Loucy (cell line): ENCODE measurements at regions not wholly inside any gene's neighbourhood (a gene's known extent, or its start where the extent isn't known, plus 50 kb on each side); places are given as distances from the start of the nearest gene placed in this dataset.

Source experiments
- H2AFZ ChIP-seq: fragments of 200-600 bp; sonication (generic); 2 replicates; pipeline ENCODE4 v1.6.0; 2016; ENCODE audit warnings: antibody characterized with exemption, mild to moderate bottlenecking, low read length, moderate library complexity
- H3F3A ChIP-seq: fragments of 200-600 bp; 2 replicates; pipeline ENCODE4 v1.6.0; 2016; ENCODE audit warnings: antibody characterized with exemption, low read depth, mild to moderate bottlenecking
- H3K27me3 ChIP-seq: fragments of 200-600 bp; sonication (generic); 2 replicates; pipeline ENCODE4 v1.6.1; 2014; ENCODE audit warnings: low read length, mild to moderate bottlenecking; ENCODE audit not compliant: insufficient read depth, poor library complexity, severe bottlenecking
- H3K36me3 ChIP-seq: fragments of 200-600 bp; sonication (generic); 2 replicates; pipeline ENCODE4 v1.6.1; 2016; ENCODE audit warnings: low read length; ENCODE audit not compliant: insufficient read depth
- H3K4me1 ChIP-seq: fragments of 200-600 bp; sonication (generic); 2 replicates; pipeline ENCODE4 v1.5.1; 2014; ENCODE audit warnings: low read length, mild to moderate bottlenecking; ENCODE audit not compliant: insufficient read depth, poor library complexity, severe bottlenecking
- H3K4me2 ChIP-seq: fragments of 200-600 bp; sonication (generic); 2 replicates; pipeline ENCODE4 v1.6.0; 2014; ENCODE audit warnings: antibody characterized with exemption, low read length, low read depth, mild to moderate bottlenecking; ENCODE audit not compliant: poor library complexity, severe bottlenecking
- H3K4me3 ChIP-seq: fragments of 200-600 bp; sonication (generic); 2 replicates; pipeline ENCODE4 v1.5.1; 2014; ENCODE audit warnings: low read length, mild to moderate bottlenecking, mixed read lengths; ENCODE audit not compliant: poor library complexity, severe bottlenecking
- H3K79me2 ChIP-seq: fragments of 200-600 bp; sonication (generic); 2 replicates; pipeline ENCODE4 v1.6.1; 2014; ENCODE audit warnings: low read length; ENCODE audit not compliant: insufficient read depth
- H3K9ac ChIP-seq: fragments of 200-600 bp; sonication (generic); 2 replicates; pipeline ENCODE4 v1.6.0; 2014; ENCODE audit warnings: mild to moderate bottlenecking, low read depth, low read length, moderate library complexity; ENCODE audit not compliant: poor library complexity, severe bottlenecking
- H3K9me2 ChIP-seq: fragments of 200-600 bp; sonication (generic); replicated peaks from 2 replicates; pipeline ENCODE4 v1.6.1; 2016; ENCODE audit warnings: low read depth, low read length, mixed read lengths
- H3K9me3 ChIP-seq: fragments of 200-600 bp; sonication (generic); 2 replicates; pipeline ENCODE4 v1.6.1; 2014; ENCODE audit warnings: mild to moderate bottlenecking, antibody characterized with exemption, low read length, low read depth; ENCODE audit not compliant: insufficient read depth
- H4K20me1 ChIP-seq: fragments of 200-600 bp; sonication (generic); 2 replicates; pipeline ENCODE4 v1.6.0; 2014; ENCODE audit warnings: antibody characterized with exemption, low read length, mild to moderate bottlenecking; ENCODE audit not compliant: insufficient read depth, poor library complexity, severe bottlenecking
- EZH2phosphoT487 ChIP-seq: fragments of 200-600 bp; IDR thresholded peaks from 2 replicates; pipeline ENCODE4 v1.6.1; 2018; ENCODE audit warnings: antibody characterized with exemption, mild to moderate bottlenecking, moderate library complexity, borderline replicate concordance
- TF ChIP-seq, protein P1 (sequence below): fragments of 200-600 bp; sonication (generic); conservative IDR thresholded peaks from 2 replicates; pipeline ENCODE4 v1.5.1; 2014; ENCODE audit warnings: mild to moderate bottlenecking, antibody characterized with exemption, low read length

- Histone ChIP-seq H3F3A (no peaks in the 10 kb centered on the region), H3K27me3 (no peaks in the 10 kb centered on the region), H3K4me3 (no peak overlapping the region), H3K36me3 (no peaks in the 10 kb centered on the region), H2AFZ (no peak overlapping the region), H3K4me2 (no peak overlapping the region), H3K9ac (no peak overlapping the region), H4K20me1 (no peaks in the 10 kb centered on the region), H3K79me2 (no peaks in the 10 kb centered on the region), H3K4me1 (no peaks in the 10 kb centered on the region), H3K9me3 (no peaks in the 10 kb centered on the region), H3K9me2 (no peaks in the 10 kb centered on the region)
- TF ChIP-seq EZH2phosphoT487 = no peak
- TF ChIP-seq, protein P1, sequence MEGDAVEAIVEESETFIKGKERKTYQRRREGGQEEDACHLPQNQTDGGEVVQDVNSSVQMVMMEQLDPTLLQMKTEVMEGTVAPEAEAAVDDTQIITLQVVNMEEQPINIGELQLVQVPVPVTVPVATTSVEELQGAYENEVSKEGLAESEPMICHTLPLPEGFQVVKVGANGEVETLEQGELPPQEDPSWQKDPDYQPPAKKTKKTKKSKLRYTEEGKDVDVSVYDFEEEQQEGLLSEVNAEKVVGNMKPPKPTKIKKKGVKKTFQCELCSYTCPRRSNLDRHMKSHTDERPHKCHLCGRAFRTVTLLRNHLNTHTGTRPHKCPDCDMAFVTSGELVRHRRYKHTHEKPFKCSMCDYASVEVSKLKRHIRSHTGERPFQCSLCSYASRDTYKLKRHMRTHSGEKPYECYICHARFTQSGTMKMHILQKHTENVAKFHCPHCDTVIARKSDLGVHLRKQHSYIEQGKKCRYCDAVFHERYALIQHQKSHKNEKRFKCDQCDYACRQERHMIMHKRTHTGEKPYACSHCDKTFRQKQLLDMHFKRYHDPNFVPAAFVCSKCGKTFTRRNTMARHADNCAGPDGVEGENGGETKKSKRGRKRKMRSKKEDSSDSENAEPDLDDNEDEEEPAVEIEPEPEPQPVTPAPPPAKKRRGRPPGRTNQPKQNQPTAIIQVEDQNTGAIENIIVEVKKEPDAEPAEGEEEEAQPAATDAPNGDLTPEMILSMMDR = no peak
Observed at GRCh38 chr5:17785774-17786173, 151.5 kb downstream of the TAF11L14 start.

- Histone ChIP-seq H3K9me2 (no peaks in the 10 kb centered on the region), H2AFZ (no peak overlapping the region), H4K20me1 (no peaks in the 10 kb centered on the region), H3K4me2 (no peak overlapping the region), H3K27me3 (no peaks in the 10 kb centered on the region), H3K9ac (no peak overlapping the region), H3K4me3 (no peak overlapping the region), H3F3A (no peaks in the 10 kb centered on the region), H3K4me1 (no peaks in the 10 kb centered on the region), H3K9me3 (no peaks in the 10 kb centered on the region), H3K79me2 (no peaks in the 10 kb centered on the region), H3K36me3 (no peaks in the 10 kb centered on the region)
- TF ChIP-seq EZH2phosphoT487 = no peak
- TF ChIP-seq, protein P1 = no peak
Observed at GRCh38 chr5:17788351-17788750, 154.1 kb downstream of the TAF11L14 start.

GRCh38 chr5:17794201-17794600 is 159.9 kb downstream of the TAF11L14 start:
- H2AFZ ChIP-seq = no peak overlapping the region
- no peaks in the 10 kb centered on the region for H3K79me2 ChIP-seq
- H3K4me3 ChIP-seq = no peak overlapping the region
- H3K27me3 ChIP-seq = no peaks in the 10 kb centered on the region
- no peaks in the 10 kb centered on the region for H3K4me1 ChIP-seq
- H3K9ac ChIP-seq = no peak overlapping the region
- no peak overlapping the region for H3K4me2 ChIP-seq
- no peak for TF ChIP-seq EZH2phosphoT487
- TF ChIP-seq, protein P1 = no peak
- no peaks in the 10 kb centered on the region for H3F3A ChIP-seq
- no peaks in the 10 kb centered on the region for H4K20me1 ChIP-seq
- no peaks in the 10 kb centered on the region for H3K9me3 ChIP-seq
- no peaks in the 10 kb centered on the region for H3K9me2 ChIP-seq
- no peaks in the 10 kb centered on the region for H3K36me3 ChIP-seq
